ENCODE measurements at regions not wholly inside any gene's neighbourhood (a gene's known extent, or its start where the extent isn't known, plus 50 kb on each side); places are given as distances from the start of the nearest gene placed in this dataset.

- Histone ChIP-seq H3K9me3 (ENCODE audit: insufficient read depth, low read depth) (no peaks in the 10 kb centered on the region), H2AFZ (no peak overlapping the region), H3K27ac (no peak overlapping the region), H3K36me3 (ENCODE audit: low read depth) (no peaks in the 10 kb centered on the region), H3K4me1 (replicated peaks; ENCODE audit: insufficient read depth) (no peaks in the 10 kb centered on the region), H3K9me2 (ENCODE audit: insufficient read depth) (no peaks in the 10 kb centered on the region), H3K27me3 (ENCODE audit: insufficient read depth, low read depth) (no peaks in the 10 kb centered on the region), H3K79me2 (ENCODE audit: low read depth) (no peaks in the 10 kb centered on the region), H3K4me2 (no peak overlapping the region), H3K4me3 (no peak overlapping the region), H3F3A (ENCODE audit: insufficient read depth, low read depth) (no peaks in the 10 kb centered on the region), H4K20me1 (ENCODE audit: insufficient read depth) (no peaks in the 10 kb centered on the region)
- CTCF ChIA-PET = no interaction called here
- intact Hi-C loops (cut with micrococcal nuclease; ENCODE audit: unreplicated experiment) = no loop called here
- TF ChIP-seq EZH2 (IDR thresholded peaks at IDR 0.05; ENCODE audit: low read depth) (no peak), CTCF (conservative IDR thresholded peaks at IDR 0.05) (no peak)
- POLR2A ChIA-PET (ENCODE audit: unreplicated experiment) = no interaction called here
- no peak for DNase-seq
- no TSS peak for BruUV-seq (replicated peaks)
Measured at GRCh38 chr7:10798044-10798443, 175.6 kb upstream of the PHF14 start.

GRCh38 chr7:10799475-10799874 is 174.2 kb upstream of the PHF14 start:
- Histone ChIP-seq H3K4me2 (no peak overlapping the region), H4K20me1 (ENCODE audit: insufficient read depth) (no peaks in the 10 kb centered on the region), H2AFZ (no peak overlapping the region), H3K4me1 (replicated peaks; ENCODE audit: insufficient read depth) (no peaks in the 10 kb centered on the region), H3K36me3 (ENCODE audit: low read depth) (no peaks in the 10 kb centered on the region), H3K4me3 (no peak overlapping the region), H3K27me3 (ENCODE audit: insufficient read depth, low read depth) (no peaks in the 10 kb centered on the region), H3F3A (ENCODE audit: insufficient read depth, low read depth) (no peaks in the 10 kb centered on the region), H3K27ac (no peak overlapping the region), H3K9me3 (ENCODE audit: insufficient read depth, low read depth) (no peaks in the 10 kb centered on the region), H3K79me2 (ENCODE audit: low read depth) (no peaks in the 10 kb centered on the region), H3K9me2 (ENCODE audit: insufficient read depth) (no peaks in the 10 kb centered on the region)
- ChIA-PET POLR2A (ENCODE audit: unreplicated experiment) (interaction anchor here (0.6 kb wide), 1 partner anchor 372 kb away, joined by 4 read pairs; no protein-coding TSS in a partner anchor), CTCF (no interaction called here)
- DNase-seq = no peak
- TF ChIP-seq CTCF (conservative IDR thresholded peaks at IDR 0.05) (no peak), EZH2 (IDR thresholded peaks at IDR 0.05; ENCODE audit: low read depth) (no peak)
- intact Hi-C loops (cut with micrococcal nuclease; ENCODE audit: unreplicated experiment) = no loop called here
- BruUV-seq (replicated peaks) = no TSS peak

GRCh38 chr7:10802011-10802410 is 171.7 kb upstream of the PHF14 start:
- Histone ChIP-seq H3K27me3 (ENCODE audit: insufficient read depth, low read depth) (no peaks in the 10 kb centered on the region), H3K4me1 (replicated peaks; ENCODE audit: insufficient read depth) (no peaks in the 10 kb centered on the region), H3K4me2 (no peak overlapping the region), H3K36me3 (ENCODE audit: low read depth) (no peaks in the 10 kb centered on the region), H2AFZ (no peak overlapping the region), H3F3A (ENCODE audit: insufficient read depth, low read depth) (no peaks in the 10 kb centered on the region), H3K79me2 (ENCODE audit: low read depth) (no peaks in the 10 kb centered on the region), H3K9me2 (ENCODE audit: insufficient read depth) (no peaks in the 10 kb centered on the region), H3K4me3 (no peak overlapping the region), H3K27ac (no peak overlapping the region), H3K9me3 (ENCODE audit: insufficient read depth, low read depth) (no peaks in the 10 kb centered on the region), H4K20me1 (ENCODE audit: insufficient read depth) (no peaks in the 10 kb centered on the region)
- BruUV-seq (replicated peaks) = no TSS peak
- intact Hi-C loops (cut with micrococcal nuclease; ENCODE audit: unreplicated experiment) = no loop called here
- TF ChIP-seq CTCF (conservative IDR thresholded peaks at IDR 0.05) (no peak), EZH2 (IDR thresholded peaks at IDR 0.05; ENCODE audit: low read depth) (no peak)
- POLR2A ChIA-PET (ENCODE audit: unreplicated experiment) = no interaction called here
- no peak for DNase-seq
- CTCF ChIA-PET = no interaction called here
